ENCODE measurements at regions not wholly inside any gene's neighbourhood (a gene's known extent, or its start where the extent isn't known, plus 50 kb on each side); places are given as distances from the start of the nearest gene placed in this dataset.

DNA sequence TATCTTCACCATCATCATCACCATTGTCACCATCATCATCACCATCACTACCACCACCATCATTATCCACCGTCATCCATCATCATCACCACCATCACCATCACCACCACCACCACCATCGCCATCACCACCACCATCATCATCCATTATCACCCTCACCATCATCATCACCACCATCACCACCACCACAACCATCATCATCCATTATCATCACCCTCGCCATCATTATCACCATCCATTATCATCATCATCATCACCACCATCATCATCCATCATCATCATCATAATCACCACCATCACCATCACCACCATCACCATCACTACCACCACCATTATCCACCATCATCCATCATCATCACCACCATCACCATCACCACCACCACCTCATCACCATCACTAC, 95.6 kb downstream of the C16orf95 start:
- DNase-seq, result no peak

DNA sequence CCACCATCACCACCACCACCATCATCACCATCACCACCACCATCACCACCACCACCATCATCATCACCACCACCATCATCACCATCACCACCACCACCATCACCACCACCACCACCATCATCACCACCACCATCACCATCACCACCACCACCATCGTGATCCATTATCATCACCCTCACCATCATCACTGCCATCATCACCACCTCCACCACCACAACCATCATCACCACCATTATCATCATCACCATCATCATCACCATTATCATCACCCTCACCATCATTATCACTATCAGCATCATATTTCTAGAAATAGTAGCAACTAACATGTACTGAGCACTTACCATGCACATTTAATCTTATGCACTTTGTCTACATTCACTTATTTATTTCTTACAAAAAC, 94.9 kb downstream of the C16orf95 start:
- DNase-seq, result no peak

DNA sequence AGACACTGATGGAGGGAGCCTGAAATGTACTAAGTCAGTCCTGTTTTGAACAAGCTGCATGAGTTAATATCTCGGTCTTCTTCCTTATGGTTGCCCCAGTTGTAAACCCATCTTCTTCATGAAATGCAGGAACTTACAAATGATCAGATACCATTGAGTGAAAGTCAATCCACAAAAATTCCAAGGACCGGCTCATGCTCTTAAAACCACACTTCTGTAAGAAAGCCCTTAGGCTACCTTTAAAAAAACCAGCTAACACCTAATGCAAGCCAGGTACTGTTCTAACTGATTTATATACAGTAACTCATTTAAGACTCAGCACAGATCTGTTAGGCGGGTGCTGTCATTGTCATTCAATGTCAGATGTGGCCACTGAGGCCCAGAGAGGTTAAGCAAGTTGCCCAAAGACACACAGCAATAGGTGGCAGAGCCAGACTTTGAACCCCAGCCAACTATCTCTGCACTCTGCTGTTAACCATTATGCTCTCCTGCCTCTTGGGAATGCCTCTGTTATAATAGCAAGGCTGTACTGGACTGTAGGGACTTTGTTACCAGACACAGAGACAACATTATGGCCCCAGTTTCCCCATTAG, 93.4 kb downstream of the C16orf95 start:
- no peak for DNase-seq

DNA sequence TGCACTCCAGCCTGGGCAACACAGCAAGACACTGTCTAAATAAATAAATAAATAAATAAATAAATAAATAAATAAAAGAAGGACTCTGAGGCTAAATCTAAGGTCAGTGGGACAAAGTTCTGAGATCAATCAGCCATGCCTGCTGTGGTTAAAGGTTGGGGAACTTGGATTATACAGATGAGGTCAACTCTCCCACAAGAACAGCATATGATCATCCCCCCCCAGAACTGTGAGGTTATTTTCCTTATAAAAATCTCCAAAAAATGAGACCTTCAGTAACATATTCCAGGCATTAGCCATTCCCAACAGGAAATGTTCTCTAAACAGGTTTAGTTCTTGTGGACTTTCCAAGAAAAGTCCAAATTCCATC, 90.3 kb downstream of the C16orf95 start:
- no peak for DNase-seq

GRCh38 chr16:87227296-87227951, 89.8 kb downstream of the C16orf95 start:
- DNase-seq, result no peak

GRCh38 chr16:87228363-87228762, 88.8 kb downstream of the C16orf95 start:
- no peak for DNase-seq

DNA sequence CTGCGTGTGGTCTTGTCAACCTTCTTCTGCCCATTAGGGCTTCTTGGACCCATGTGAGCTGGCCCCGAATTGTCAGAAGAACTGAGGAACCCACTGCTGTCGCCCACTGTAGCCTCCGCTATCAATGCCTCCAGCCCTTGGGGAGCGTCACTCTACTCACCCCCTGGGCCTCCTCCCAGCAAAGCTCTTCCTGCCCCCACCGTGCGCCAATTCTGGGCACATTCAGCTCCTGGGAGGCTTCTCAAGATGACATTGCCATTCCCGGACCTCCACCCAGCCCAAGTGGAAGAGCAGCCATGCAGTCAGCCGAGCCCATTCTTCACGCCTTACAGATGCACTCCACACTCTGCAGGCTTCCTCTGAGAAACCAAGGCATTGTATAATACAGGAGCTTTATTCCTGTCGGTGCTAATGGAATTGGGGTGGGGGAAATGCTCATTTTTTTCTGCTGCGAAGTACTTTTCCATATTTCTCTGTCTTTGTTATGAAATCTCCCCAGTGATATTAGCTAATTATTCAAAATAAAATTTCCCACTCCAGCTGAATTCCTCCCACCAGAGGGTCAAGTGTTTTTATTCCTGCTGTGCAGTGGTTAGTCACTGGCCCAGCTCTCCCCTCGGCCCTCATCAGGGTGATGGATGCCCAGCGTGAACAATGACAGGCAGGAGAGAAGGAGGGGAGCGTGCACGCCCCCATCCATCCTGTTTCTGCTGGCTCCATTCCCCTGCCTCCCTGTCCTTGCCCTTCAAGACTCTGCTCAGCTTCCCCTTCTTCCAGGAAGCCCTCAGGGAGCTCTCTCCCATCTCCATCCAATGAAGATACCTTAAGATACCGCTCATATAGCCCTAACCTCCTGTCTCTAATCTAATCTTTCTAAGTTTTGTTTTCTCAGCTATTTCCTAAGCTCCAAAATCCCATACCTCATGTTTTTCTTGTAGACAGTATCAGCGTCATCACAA, 87.7 kb downstream of the C16orf95 start:
- no peak for DNase-seq

DNA sequence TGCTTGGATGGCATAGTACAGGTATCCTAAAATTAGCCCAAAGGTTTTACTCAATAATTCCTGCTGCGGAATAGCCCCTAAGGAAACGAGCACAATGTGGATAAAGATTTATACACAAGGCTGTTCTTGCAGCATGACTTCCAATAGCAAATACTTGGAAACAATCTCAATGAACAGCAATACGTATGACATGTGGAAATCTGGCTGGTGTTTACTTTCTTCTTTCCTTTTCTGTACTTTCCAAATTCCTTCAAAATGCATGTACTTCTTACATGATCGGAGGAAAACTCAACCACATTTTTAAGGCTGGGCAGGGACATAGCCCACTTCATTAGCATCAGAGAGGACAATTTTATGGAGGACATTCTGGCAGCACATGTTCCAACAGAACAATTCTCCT, 86.6 kb downstream of the C16orf95 start:
- no peak for DNase-seq

GRCh38 chr16:87231295-87231694, 85.9 kb downstream of the C16orf95 start:
- DNase-seq, result no peak

DNA sequence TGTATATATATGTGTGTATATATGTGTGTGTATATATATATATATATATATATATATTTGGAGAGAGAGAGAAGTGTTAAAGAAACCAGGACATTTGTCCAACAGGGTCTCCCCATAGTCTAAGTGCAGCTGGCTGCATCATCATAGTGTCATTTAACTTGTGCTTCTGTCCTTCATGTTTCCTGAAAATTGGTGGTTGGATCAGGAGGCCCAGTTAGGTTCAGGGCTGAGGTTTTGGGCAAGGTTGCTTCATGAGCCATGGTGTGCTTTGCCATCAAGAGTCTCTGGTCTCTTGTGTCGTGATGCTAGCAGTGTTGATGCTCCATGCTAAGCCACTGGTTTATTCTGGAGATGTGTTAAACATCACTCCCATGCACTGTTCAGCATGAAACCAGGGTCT, 85.3 kb downstream of the C16orf95 start:
- DNase-seq, result no peak

- no peak for DNase-seq
Measured at GRCh38 chr16:87233928-87234327, 83.3 kb downstream of the C16orf95 start.

- no peak for DNase-seq
Measured at GRCh38 chr16:87234601-87235000, 82.6 kb downstream of the C16orf95 start.

DNA sequence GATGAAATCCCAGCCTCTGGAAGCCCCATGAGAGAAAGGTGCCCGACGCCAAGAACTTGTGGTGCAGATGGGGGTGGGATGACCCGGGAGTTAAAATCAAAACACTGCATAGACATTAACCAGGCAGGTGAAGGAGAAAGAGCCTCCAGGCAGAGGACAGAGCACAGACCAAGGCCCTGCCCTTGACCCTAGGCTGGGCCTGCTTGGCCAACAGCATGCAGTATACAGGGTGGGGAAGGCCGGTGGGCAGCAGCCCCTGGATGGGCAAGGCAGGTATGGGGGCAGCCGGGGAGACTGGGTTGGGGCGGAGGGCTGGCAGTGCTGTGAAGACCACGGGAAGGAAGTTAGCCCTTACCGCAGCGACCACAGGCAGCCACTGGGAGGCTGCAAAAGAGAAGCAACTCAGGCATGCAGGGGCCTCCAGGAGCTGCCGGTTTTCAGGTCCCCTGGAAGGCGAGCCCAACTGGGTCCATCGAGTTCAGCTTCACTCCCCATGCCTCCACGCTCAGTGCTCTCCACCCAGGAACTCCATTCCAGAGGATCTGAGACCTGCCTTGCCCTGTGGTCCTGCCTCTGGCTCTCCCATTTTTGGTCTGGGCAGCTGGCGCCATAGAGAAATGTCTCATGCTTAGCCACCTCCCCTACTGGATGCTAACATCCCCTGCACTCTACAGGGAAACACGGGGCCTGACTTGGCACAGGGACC, 81.2 kb downstream of the C16orf95 start:
- DNase-seq, result no peak

- DNase-seq, result no peak
Measured at GRCh38 chr16:87236516-87237115, 80.6 kb downstream of the C16orf95 start.

- no peak for DNase-seq
Measured at GRCh38 chr16:87238361-87238715, 78.9 kb downstream of the C16orf95 start.

GRCh38 chr16:87239545-87239944, 77.6 kb downstream of the C16orf95 start:
- DNase-seq, result no peak

GRCh38 chr16:87240211-87241136, 76.7 kb downstream of the C16orf95 start:
- no peak for DNase-seq

- DNase-seq, result no peak
Measured at GRCh38 chr16:87241137-87241771, 75.9 kb downstream of the C16orf95 start.

GRCh38 chr16:87243478-87243877, 73.7 kb downstream of the C16orf95 start:
- no peak for DNase-seq

GRCh38 chr16:87244636-87245197, 72.5 kb downstream of the C16orf95 start:
- DNase-seq, result no peak

DNA sequence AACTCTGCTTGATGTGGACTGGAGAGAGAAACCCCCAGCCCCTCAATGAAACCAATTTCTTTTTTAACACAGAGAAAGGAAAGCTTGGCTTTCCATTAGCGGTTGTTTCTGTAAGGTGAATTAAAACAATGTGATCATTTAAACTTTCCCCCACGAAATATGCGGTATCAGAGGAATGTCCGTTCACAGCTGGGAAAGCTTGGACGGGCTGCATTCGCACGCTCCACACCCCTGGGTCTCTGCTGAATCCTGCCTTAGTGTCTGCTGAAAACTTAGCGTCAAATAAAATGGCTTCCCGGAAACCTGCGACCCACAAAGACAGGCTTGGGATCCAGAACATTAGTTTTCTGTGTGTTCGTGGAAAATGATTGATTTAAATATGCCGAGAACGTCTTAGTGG, 71.7 kb downstream of the C16orf95 start:
- DNase-seq, result no peak

All from CD4-positive, alpha-beta T cell treated with Interferon alpha-2 for 1 hour (primary cell).